ENCODE measurements at regions not wholly inside any gene's neighbourhood (a gene's known extent, or its start where the extent isn't known, plus 50 kb on each side); places are given as distances from the start of the nearest gene placed in this dataset.

GRCh38 chr13:84238381-84238780 is 356.1 kb upstream of the SLITRK1 start:
- DNase-seq = no peak

- no peak for DNase-seq
Measured at GRCh38 chr13:84237143-84237542, 354.9 kb upstream of the SLITRK1 start.

GRCh38 chr13:84234416-84234815 is 352.1 kb upstream of the SLITRK1 start:
- no peak for DNase-seq

- no peak for DNase-seq
Measured at GRCh38 chr13:84230568-84230967, 348.3 kb upstream of the SLITRK1 start.

GRCh38 chr13:84211048-84211447 is 328.8 kb upstream of the SLITRK1 start:
- no peak for DNase-seq

GRCh38 chr13:84208246-84208910 is 326.1 kb upstream of the SLITRK1 start:
- no peak for DNase-seq

- no peak for DNase-seq
Measured at GRCh38 chr13:84207509-84207908, 325.2 kb upstream of the SLITRK1 start.

GRCh38 chr13:84200971-84201370 is 318.7 kb upstream of the SLITRK1 start:
- DNase-seq = no peak

GRCh38 chr13:84192125-84192524 is 309.9 kb upstream of the SLITRK1 start:
- no peak for DNase-seq

- no peak for DNase-seq
Measured at GRCh38 chr13:84191139-84191538, 308.9 kb upstream of the SLITRK1 start.

- DNase-seq = no peak
Measured at GRCh38 chr13:84187626-84188025, 305.4 kb upstream of the SLITRK1 start.

- DNase-seq = no peak
Measured at GRCh38 chr13:84139561-84140158, 257.4 kb upstream of the SLITRK1 start.

- peak; percentile 12 for DNase-seq
Measured at GRCh38 chr13:84137292-84137691, 255.0 kb upstream of the SLITRK1 start.

GRCh38 chr13:84136582-84136981 is 254.3 kb upstream of the SLITRK1 start:
- no peak for DNase-seq

GRCh38 chr13:84132491-84132890 is 250.2 kb upstream of the SLITRK1 start:
- no peak for DNase-seq

- no peak for DNase-seq
Measured at GRCh38 chr13:84131249-84131648, 249.0 kb upstream of the SLITRK1 start.

GRCh38 chr13:84130495-84131114 is 248.3 kb upstream of the SLITRK1 start:
- no peak for DNase-seq

GRCh38 chr13:84129966-84130365 is 247.7 kb upstream of the SLITRK1 start:
- no peak for DNase-seq

GRCh38 chr13:84127597-84128128 is 245.4 kb upstream of the SLITRK1 start:
- no peak for DNase-seq

- DNase-seq = no peak
Measured at GRCh38 chr13:84126671-84127171, 244.4 kb upstream of the SLITRK1 start.

- DNase-seq = no peak
Measured at GRCh38 chr13:84121456-84121855, 239.2 kb upstream of the SLITRK1 start.

- DNase-seq = no peak
Measured at GRCh38 chr13:84118839-84119409, 236.7 kb upstream of the SLITRK1 start.

- no peak for DNase-seq
Measured at GRCh38 chr13:84098273-84098672, 216.0 kb upstream of the SLITRK1 start.

- DNase-seq = no peak
Measured at GRCh38 chr13:84097148-84097547, 214.9 kb upstream of the SLITRK1 start.

Data from SIG-M5 (cell line).